ENCODE measurements at regions not wholly inside any gene's neighbourhood (a gene's known extent, or its start where the extent isn't known, plus 50 kb on each side); places are given as distances from the start of the nearest gene placed in this dataset.

DNA sequence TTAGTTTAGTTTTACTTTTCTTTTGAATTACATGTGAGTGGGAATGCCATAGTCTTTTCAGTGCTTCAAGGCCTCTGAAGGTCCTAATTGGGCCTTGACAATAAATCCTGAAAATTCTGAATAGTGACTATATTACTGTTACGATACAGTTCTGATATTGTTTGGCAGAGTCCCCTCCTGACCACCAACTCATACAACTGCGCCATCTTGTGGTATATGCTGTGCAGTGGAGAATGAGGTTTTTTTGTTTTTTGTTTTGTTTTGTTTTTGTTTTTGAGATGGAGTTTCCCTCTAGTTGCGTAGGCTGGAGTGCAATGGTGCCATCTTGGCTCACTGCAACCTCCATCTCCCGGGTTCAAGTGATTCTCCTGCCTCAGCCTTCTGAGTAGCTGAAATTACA is 56.6 kb upstream of the CHRDL1 start:
- peak; percentile 10 for TF ChIP-seq CTCF (IDR thresholded peaks at IDR 0.05; ENCODE audit: insufficient read depth, low read length, poor library complexity, severe bottlenecking)
- no peak for TF ChIP-seq EZH2phosphoT487 (conservative IDR thresholded peaks at IDR 0.05; ENCODE audit: low read length)
